ENCODE measurements at regions not wholly inside any gene's neighbourhood (a gene's known extent, or its start where the extent isn't known, plus 50 kb on each side); places are given as distances from the start of the nearest gene placed in this dataset.

DNA sequence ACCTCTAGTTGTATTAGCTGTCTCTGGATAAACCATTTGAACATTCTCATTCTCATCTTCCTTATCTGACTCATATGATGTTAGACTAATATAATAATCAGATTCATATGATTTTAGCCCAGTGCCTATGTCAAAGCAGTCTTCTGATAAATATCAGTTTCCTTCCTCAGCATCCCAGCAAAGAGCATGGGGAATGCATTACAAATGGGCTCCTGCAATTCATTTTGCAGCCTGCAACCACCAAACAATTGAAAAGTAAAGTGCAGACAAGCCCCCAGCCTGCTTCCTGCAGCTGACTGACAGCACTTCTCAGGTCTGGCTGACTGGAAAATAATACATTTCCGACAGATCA lies 78.2 kb upstream of the STAC start:
- no peak for TF ChIP-seq OSR1 (CRISPR knock-in tag; IDR thresholded peaks at IDR 0.05)
- TF ChIP-seq CREB5 (CRISPR knock-in tag; IDR thresholded peaks at IDR 0.05; ENCODE audit: low read depth): no peak
- TF ChIP-seq ARNTL (CRISPR knock-in tag; IDR thresholded peaks at IDR 0.05; ENCODE audit: borderline replicate concordance, low read depth): no peak
